HEK293 (cell line): ENCODE measurements at regions not wholly inside any gene's neighbourhood (a gene's known extent, or its start where the extent isn't known, plus 50 kb on each side); places are given as distances from the start of the nearest gene placed in this dataset.

Source experiments
- KLF10 ChIP-seq: fragments of 450-650 bp; IDR thresholded peaks from 2 replicates; pipeline ENCODE4 v1.5.1; 2018; ENCODE audit warnings: missing biosample characterization, mild to moderate bottlenecking, missing genetic modification characterization
- KLF7 ChIP-seq: fragments of 450-650 bp; formaldehyde crosslinking; IDR thresholded peaks from 2 replicates; pipeline ENCODE4 v1.5.1; 2016; ENCODE audit warnings: missing biosample characterization, missing genetic modification characterization, borderline replicate concordance
- MYNN ChIP-seq: fragments of 450-650 bp; formaldehyde crosslinking; IDR thresholded peaks from 2 replicates; pipeline ENCODE4 v1.5.1; 2016; ENCODE audit warnings: missing biosample characterization, missing genetic modification characterization, borderline replicate concordance
- OSR2 ChIP-seq: fragments of 450-650 bp; formaldehyde crosslinking; IDR thresholded peaks from 2 replicates; pipeline ENCODE4 v1.5.1; 2016; ENCODE audit warnings: missing biosample characterization, missing genetic modification characterization
- SETDB1 ChIP-seq: IDR thresholded peaks from one replicate; pipeline ENCODE4 v1.6.1; 2017; ENCODE audit warnings: mild to moderate bottlenecking, low read length, moderate library complexity, mixed read lengths; ENCODE audit not compliant: insufficient read length
- SP7 ChIP-seq: fragments of 450-650 bp; formaldehyde crosslinking; IDR thresholded peaks from 2 replicates; pipeline ENCODE4 v1.5.1; 2016; ENCODE audit warnings: missing biosample characterization, missing genetic modification characterization
- TCF7L2 ChIP-seq: IDR thresholded peaks from 2 replicates; pipeline ENCODE4 v1.6.1; 2011; ENCODE audit warnings: low read depth, mild to moderate bottlenecking, inconsistent platforms, low read length, moderate library complexity, borderline replicate concordance
- WT1 ChIP-seq: fragments of 450-650 bp; formaldehyde crosslinking; IDR thresholded peaks from 2 replicates; pipeline ENCODE4 v1.5.1; 2016; ENCODE audit warnings: missing biosample characterization, missing genetic modification characterization
- YY2 ChIP-seq: fragments of 450-650 bp; formaldehyde crosslinking; IDR thresholded peaks from 2 replicates; pipeline ENCODE4 v1.5.1; 2016; ENCODE audit warnings: missing biosample characterization, missing genetic modification characterization
- ZBTB20 ChIP-seq: fragments of 450-650 bp; formaldehyde crosslinking; IDR thresholded peaks from 2 replicates; pipeline ENCODE4 v1.5.1; 2016; ENCODE audit warnings: missing biosample characterization, missing genetic modification characterization
- ZBTB48 ChIP-seq: fragments of 450-650 bp; formaldehyde crosslinking; IDR thresholded peaks from 2 replicates; pipeline ENCODE4 v1.5.1; 2016; ENCODE audit warnings: missing biosample characterization, missing genetic modification characterization
- ZEB2 ChIP-seq: fragments of 450-650 bp; formaldehyde crosslinking; IDR thresholded peaks from 2 replicates; pipeline ENCODE4 v1.5.1; 2016; ENCODE audit warnings: missing biosample characterization, missing genetic modification characterization
- ZNF121 ChIP-seq: fragments of 450-650 bp; formaldehyde crosslinking; IDR thresholded peaks from 2 replicates; pipeline ENCODE4 v1.5.1; 2016; ENCODE audit warnings: missing biosample characterization, missing genetic modification characterization
- ZNF138 ChIP-seq: fragments of 450-650 bp; formaldehyde crosslinking; IDR thresholded peaks from 2 replicates; pipeline ENCODE4 v1.5.1; 2016; ENCODE audit warnings: missing biosample characterization, missing genetic modification characterization, borderline replicate concordance
- ZNF140 ChIP-seq: fragments of 450-650 bp; formaldehyde crosslinking; IDR thresholded peaks from 2 replicates; pipeline ENCODE4 v1.5.1; 2016; ENCODE audit warnings: missing biosample characterization, missing genetic modification characterization
- ZNF169 ChIP-seq: fragments of 450-650 bp; formaldehyde crosslinking; IDR thresholded peaks from 2 replicates; pipeline ENCODE4 v1.5.1; 2016; ENCODE audit warnings: missing biosample characterization, missing genetic modification characterization
- ZNF19 ChIP-seq: fragments of 450-650 bp; formaldehyde crosslinking; IDR thresholded peaks from 2 replicates; pipeline ENCODE4; 2016; ENCODE audit warnings: missing biosample characterization, missing genetic modification characterization, low read depth
- ZNF202 ChIP-seq: fragments of 450-650 bp; formaldehyde crosslinking; IDR thresholded peaks from 2 replicates; pipeline ENCODE4 v1.5.1; 2016; ENCODE audit warnings: missing biosample characterization, missing genetic modification characterization, borderline replicate concordance
- ZNF292 ChIP-seq: fragments of 450-650 bp; formaldehyde crosslinking; IDR thresholded peaks from 2 replicates; pipeline ENCODE4 v1.5.1; 2016; ENCODE audit warnings: low read depth, missing biosample characterization, missing genetic modification characterization, borderline replicate concordance
- ZNF335 ChIP-seq: fragments of 450-650 bp; formaldehyde crosslinking; conservative IDR thresholded peaks from 2 replicates; pipeline ENCODE4 v1.5.1; 2016; ENCODE audit warnings: missing biosample characterization, missing genetic modification characterization
- ZNF366 ChIP-seq: fragments of 450-650 bp; formaldehyde crosslinking; conservative IDR thresholded peaks from 2 replicates; pipeline ENCODE4 v1.5.1; 2016; ENCODE audit warnings: missing biosample characterization, missing genetic modification characterization
- ZNF394 ChIP-seq: fragments of 450-650 bp; formaldehyde crosslinking; IDR thresholded peaks from 2 replicates; pipeline ENCODE4 v1.5.1; 2016; ENCODE audit warnings: missing biosample characterization, missing genetic modification characterization, mild to moderate bottlenecking, moderate library complexity, borderline replicate concordance
- ZNF48 ChIP-seq: fragments of 450-650 bp; formaldehyde crosslinking; IDR thresholded peaks from 2 replicates; pipeline ENCODE4 v1.5.1; 2016; ENCODE audit warnings: missing biosample characterization, missing genetic modification characterization
- ZNF521 ChIP-seq: fragments of 450-650 bp; formaldehyde crosslinking; IDR thresholded peaks from 2 replicates; pipeline ENCODE4 v1.5.1; 2017; ENCODE audit warnings: missing biosample characterization, mild to moderate bottlenecking, missing genetic modification characterization
- ZNF600 ChIP-seq: fragments of 450-650 bp; formaldehyde crosslinking; IDR thresholded peaks from 2 replicates; pipeline ENCODE4 v1.5.1; 2016; ENCODE audit warnings: missing biosample characterization, missing genetic modification characterization
- ZNF654 ChIP-seq: fragments of 450-650 bp; formaldehyde crosslinking; IDR thresholded peaks from 2 replicates; pipeline ENCODE4 v1.5.1; 2016; ENCODE audit warnings: low read depth, missing biosample characterization, missing genetic modification characterization
- ZNF664 ChIP-seq: fragments of 450-650 bp; formaldehyde crosslinking; IDR thresholded peaks from 2 replicates; pipeline ENCODE4 v1.5.1; 2016; ENCODE audit warnings: missing biosample characterization, missing genetic modification characterization
- TF ChIP-seq, protein P1 (sequence below): fragments of 450-650 bp; formaldehyde crosslinking; IDR thresholded peaks from 2 replicates; pipeline ENCODE4 v1.5.1; 2016; ENCODE audit warnings: missing biosample characterization, missing genetic modification characterization
- TF ChIP-seq, protein P2 (sequence below): fragments of 450-650 bp; formaldehyde crosslinking; IDR thresholded peaks from 2 replicates; pipeline ENCODE4 v1.5.1; 2017; ENCODE audit warnings: missing biosample characterization, mild to moderate bottlenecking, missing genetic modification characterization, moderate library complexity
- TF ChIP-seq, protein P3 (sequence below): fragments of 450-650 bp; formaldehyde crosslinking; IDR thresholded peaks from 2 replicates; pipeline ENCODE4 v1.5.1; 2016; ENCODE audit warnings: missing biosample characterization, missing genetic modification characterization
- TF ChIP-seq, protein P4 (sequence below): fragments of 450-650 bp; formaldehyde crosslinking; IDR thresholded peaks from 2 replicates; pipeline ENCODE4 v1.5.1; 2016; ENCODE audit warnings: missing biosample characterization, missing genetic modification characterization
- TF ChIP-seq, protein P5 (sequence below): fragments of 450-650 bp; formaldehyde crosslinking; IDR thresholded peaks from 2 replicates; pipeline ENCODE4 v1.5.1; 2016; ENCODE audit warnings: missing biosample characterization, missing genetic modification characterization, borderline replicate concordance

DNA sequence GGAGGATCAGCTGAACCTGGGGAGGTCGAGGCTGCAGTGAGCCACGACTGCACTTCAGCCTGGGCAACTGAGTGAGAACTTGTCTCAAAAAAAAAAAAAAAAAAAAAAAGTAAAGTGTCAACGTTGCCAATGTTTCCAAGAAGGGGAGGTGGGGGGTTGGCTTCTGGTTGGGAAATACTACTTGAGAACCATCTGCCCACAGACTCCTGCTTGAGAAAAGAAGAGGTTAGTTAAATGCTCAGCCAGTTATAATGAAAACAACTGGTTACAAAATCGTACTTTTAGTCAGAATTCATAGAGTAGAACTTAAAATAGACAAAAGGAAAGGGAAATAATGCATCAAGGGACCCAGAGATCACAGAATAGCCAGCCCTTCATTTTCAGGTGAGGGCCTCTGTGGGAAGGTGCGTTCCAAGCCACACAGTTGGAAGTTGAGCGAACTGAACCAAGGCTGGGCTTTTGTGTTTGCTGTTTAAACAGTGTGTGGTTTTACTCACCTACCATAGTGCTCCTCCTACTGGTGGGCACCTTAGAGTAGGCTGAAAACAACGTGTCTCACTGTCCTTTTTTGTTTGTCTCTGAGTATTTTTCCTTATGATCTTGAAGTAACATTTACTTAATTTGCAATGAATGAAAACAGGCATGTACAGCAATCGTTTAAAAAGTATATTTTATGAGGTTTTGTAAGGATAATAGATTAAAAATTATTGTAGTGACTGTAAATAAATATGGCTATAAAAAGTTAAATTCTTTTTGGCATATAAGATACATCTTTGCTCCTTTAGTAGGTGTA, 200.7 kb downstream of the BCAS1 start (continued):
- TF ChIP-seq ZNF202 (tag by site-specific recombination) (no peak), OSR2 (peak; percentile 23; the same call in 1 of the 2 replicates), ZNF600 (tag by site-specific recombination) (0 out of 2 replicates have a peak, but pooled peaks have one; percentile 46), SETDB1 (no peak), ZNF654 (tag by site-specific recombination) (peak; percentile 64), ZNF521 (tag by site-specific recombination) (no peak), ZBTB20 (tag by site-specific recombination) (no peak), YY2 (tag by site-specific recombination) (no peak), ZNF19 (no peak), MYNN (tag by site-specific recombination) (no peak), ZNF664 (tag by site-specific recombination) (no peak), ZNF335 (tag by site-specific recombination) (0 out of 2 replicates have a peak, but pooled peaks have one; percentile 16), ZBTB48 (tag by site-specific recombination) (no peak), ZNF292 (tag by site-specific recombination) (no peak), KLF10 (tag by site-specific recombination) (no peak), ZNF169 (tag by site-specific recombination) (no peak), ZNF140 (no peak), ZEB2 (tag by site-specific recombination) (0 out of 2 replicates have a peak, but pooled peaks have one; percentile 46), SP7 (tag by site-specific recombination) (no peak; the same call in 1 of the 2 replicates), ZNF394 (tag by site-specific recombination) (no peak), KLF7 (no peak), ZNF138 (tag by site-specific recombination) (no peak), ZNF121 (tag by site-specific recombination) (no peak), ZNF366 (no peak), TCF7L2 (no peak), WT1 (tag by site-specific recombination) (no peak), ZNF48 (tag by site-specific recombination) (no peak)
- TF ChIP-seq, protein P1, sequence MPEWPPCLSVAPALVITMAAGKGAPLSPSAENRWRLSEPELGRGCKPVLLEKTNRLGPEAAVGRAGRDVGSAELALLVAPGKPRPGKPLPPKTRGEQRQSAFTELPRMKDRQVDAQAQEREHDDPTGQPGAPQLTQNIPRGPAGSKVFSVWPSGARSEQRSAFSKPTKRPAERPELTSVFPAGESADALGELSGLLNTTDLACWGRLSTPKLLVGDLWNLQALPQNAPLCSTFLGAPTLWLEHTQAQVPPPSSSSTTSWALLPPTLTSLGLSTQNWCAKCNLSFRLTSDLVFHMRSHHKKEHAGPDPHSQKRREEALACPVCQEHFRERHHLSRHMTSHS (tag by site-specific recombination), result no peak
- TF ChIP-seq, protein P2, sequence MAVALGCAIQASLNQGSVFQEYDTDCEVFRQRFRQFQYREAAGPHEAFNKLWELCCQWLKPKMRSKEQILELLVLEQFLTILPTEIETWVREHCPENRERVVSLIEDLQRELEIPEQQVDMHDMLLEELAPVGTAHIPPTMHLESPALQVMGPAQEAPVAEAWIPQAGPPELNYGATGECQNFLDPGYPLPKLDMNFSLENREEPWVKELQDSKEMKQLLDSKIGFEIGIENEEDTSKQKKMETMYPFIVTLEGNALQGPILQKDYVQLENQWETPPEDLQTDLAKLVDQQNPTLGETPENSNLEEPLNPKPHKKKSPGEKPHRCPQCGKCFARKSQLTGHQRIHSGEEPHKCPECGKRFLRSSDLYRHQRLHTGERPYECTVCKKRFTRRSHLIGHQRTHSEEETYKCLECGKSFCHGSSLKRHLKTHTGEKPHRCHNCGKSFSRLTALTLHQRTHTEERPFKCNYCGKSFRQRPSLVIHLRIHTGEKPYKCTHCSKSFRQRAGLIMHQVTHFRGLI (tag by site-specific recombination), result peak; percentile 85
- TF ChIP-seq, protein P3, sequence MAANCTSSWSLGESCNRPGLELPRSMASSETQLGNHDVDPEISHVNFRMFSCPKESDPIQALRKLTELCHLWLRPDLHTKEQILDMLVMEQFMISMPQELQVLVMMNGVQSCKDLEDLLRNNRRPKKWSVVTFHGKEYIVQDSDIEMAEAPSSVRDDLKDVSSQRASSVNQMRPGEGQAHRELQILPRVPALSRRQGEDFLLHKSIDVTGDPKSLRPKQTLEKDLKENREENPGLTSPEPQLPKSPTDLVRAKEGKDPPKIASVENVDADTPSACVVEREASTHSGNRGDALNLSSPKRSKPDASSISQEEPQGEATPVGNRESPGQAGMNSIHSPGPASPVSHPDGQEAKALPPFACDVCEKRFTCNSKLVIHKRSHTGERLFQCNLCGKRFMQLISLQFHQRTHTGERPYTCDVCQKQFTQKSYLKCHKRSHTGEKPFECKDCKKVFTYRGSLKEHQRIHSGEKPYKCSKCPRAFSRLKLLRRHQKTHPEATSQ (tag by site-specific recombination), result no peak
- TF ChIP-seq, protein P4, sequence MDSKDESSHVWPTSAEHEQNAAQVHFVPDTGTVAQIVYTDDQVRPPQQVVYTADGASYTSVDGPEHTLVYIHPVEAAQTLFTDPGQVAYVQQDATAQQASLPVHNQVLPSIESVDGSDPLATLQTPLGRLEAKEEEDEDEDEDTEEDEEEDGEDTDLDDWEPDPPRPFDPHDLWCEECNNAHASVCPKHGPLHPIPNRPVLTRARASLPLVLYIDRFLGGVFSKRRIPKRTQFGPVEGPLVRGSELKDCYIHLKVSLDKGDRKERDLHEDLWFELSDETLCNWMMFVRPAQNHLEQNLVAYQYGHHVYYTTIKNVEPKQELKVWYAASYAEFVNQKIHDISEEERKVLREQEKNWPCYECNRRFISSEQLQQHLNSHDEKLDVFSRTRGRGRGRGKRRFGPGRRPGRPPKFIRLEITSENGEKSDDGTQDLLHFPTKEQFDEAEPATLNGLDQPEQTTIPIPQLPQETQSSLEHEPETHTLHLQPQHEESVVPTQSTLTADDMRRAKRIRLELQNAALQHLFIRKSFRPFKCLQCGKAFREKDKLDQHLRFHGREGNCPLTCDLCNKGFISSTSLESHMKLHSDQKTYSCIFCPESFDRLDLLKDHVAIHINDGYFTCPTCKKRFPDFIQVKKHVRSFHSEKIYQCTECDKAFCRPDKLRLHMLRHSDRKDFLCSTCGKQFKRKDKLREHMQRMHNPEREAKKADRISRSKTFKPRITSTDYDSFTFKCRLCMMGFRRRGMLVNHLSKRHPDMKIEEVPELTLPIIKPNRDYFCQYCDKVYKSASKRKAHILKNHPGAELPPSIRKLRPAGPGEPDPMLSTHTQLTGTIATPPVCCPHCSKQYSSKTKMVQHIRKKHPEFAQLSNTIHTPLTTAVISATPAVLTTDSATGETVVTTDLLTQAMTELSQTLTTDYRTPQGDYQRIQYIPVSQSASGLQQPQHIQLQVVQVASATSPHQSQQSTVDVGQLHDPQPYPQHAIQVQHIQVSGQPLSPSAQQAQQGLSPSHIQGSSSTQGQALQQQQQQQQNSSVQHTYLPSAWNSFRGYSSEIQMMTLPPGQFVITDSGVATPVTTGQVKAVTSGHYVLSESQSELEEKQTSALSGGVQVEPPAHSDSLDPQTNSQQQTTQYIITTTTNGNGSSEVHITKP (tag by site-specific recombination), result peak; percentile 73
- TF ChIP-seq, protein P5, sequence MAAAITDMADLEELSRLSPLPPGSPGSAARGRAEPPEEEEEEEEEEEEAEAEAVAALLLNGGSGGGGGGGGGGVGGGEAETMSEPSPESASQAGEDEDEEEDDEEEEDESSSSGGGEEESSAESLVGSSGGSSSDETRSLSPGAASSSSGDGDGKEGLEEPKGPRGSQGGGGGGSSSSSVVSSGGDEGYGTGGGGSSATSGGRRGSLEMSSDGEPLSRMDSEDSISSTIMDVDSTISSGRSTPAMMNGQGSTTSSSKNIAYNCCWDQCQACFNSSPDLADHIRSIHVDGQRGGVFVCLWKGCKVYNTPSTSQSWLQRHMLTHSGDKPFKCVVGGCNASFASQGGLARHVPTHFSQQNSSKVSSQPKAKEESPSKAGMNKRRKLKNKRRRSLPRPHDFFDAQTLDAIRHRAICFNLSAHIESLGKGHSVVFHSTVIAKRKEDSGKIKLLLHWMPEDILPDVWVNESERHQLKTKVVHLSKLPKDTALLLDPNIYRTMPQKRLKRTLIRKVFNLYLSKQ (tag by site-specific recombination), result no peak
